HG02759 (cell line): ENCODE measurements at regions not wholly inside any gene's neighbourhood (a gene's known extent, or its start where the extent isn't known, plus 50 kb on each side); places are given as distances from the start of the nearest gene placed in this dataset.

Experiments
- ATAC-seq: cut with Tn5 transposase; IDR thresholded peaks from one replicate; pipeline ENCODE4 v1.9.1; 2021; ENCODE audit warnings: mild to moderate bottlenecking, moderate library complexity; ENCODE audit not compliant: unreplicated experiment

GRCh38 chr5:167503926-167504720 lies 787.3 kb upstream of the WWC1 start:
- ATAC-seq: no peak

GRCh38 chr5:167507463-167508233 lies 783.8 kb upstream of the WWC1 start:
- no peak for ATAC-seq

- ATAC-seq: no peak
Measured at GRCh38 chr5:167509076-167509475, 782.4 kb upstream of the WWC1 start.

GRCh38 chr5:167511276-167511675 lies 780.2 kb upstream of the WWC1 start:
- no peak for ATAC-seq

- ATAC-seq: no peak
Measured at GRCh38 chr5:167512111-167512510, 779.3 kb upstream of the WWC1 start.

DNA sequence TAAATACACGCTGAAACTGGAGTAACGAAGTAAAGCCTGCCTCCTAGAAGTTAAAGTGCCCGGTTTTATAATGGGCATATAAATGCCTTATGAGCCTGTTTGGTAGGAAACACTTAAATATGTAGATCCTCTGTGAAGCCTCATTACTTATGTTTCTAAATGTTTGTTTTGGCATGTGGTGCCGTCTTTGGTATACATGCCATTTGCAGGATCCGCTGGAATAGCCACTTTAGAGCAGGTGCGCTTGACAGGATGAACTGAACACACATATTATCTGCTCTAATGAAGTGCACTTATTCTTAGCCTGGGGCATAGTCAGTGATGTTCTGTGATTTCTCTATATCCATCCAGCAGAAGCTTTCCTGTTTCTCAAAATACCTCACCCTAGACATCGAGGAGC lies 778.1 kb upstream of the WWC1 start:
- ATAC-seq: no peak

- ATAC-seq: no peak
Measured at GRCh38 chr5:167514461-167514860, 777.0 kb upstream of the WWC1 start.

- ATAC-seq: no peak
Measured at GRCh38 chr5:167525004-167525403, 766.4 kb upstream of the WWC1 start.

DNA sequence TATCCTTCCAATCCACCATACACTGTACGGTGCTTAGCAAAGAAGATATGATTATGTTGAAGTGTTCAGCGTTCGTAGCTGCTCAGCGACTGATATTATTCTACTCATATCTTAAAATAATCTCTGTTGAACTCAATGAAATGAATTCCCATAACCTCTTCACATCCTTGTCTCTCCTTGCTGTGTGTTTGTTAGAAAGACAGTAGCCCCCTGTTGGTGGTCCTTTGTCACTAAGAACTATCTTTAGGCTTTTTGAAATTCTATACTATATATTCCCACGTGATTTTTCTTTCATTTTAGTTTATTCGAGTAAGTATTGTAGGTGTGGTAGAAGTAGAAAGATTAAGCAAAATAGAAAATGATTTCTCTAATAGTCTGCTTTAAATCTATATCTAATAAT lies 762.8 kb upstream of the WWC1 start:
- ATAC-seq: no peak

DNA sequence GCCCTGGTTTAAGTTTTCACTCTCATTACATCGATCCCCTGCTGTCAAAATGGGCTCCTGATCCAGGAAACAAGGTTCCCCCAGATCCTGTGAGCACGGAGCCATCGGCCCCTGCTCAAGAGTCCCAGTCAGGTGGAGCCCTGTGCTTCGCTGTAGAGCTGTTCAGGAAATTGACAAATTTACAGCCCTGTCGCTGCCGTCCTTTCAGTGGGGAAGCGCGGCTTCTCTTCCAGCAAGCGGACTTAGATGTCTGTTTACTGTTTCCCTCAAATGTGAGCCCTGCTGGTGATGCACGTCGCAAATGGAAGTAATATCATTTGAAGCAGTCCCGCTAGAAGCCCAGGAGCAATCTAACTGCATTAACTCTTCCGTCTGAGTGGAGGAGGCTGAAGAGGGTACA lies 760.9 kb upstream of the WWC1 start:
- no peak for ATAC-seq

GRCh38 chr5:167533814-167534795 lies 757.3 kb upstream of the WWC1 start:
- no peak for ATAC-seq

- no peak for ATAC-seq
Measured at GRCh38 chr5:167539747-167540146, 751.7 kb upstream of the WWC1 start.

GRCh38 chr5:167546270-167546669 lies 745.2 kb upstream of the WWC1 start:
- ATAC-seq: no peak

GRCh38 chr5:167552356-167552755 lies 739.1 kb upstream of the WWC1 start:
- no peak for ATAC-seq

- no peak for ATAC-seq
Measured at GRCh38 chr5:167553511-167553910, 737.9 kb upstream of the WWC1 start.

- ATAC-seq: no peak
Measured at GRCh38 chr5:167554564-167555290, 736.7 kb upstream of the WWC1 start.

GRCh38 chr5:167555565-167556166 lies 735.8 kb upstream of the WWC1 start:
- ATAC-seq: no peak

DNA sequence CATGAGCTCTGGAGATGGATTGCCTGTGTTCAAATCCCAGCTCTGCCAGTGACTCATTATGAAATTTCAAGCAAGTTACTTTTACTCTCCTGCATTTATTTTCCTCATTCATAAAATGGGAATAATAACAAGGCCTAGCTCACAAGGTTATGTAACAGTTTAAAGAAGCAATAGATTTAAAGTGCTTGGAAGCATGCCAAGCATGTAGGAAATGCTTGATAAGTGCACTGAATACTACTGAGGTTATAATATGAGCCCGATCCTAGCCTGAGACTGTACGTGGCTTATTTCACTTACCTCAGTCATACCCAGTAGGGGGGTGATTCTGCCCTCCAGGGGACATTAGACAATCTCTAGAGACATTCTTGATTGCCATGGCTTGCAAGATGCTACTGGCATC lies 734.1 kb upstream of the WWC1 start:
- no peak for ATAC-seq

DNA sequence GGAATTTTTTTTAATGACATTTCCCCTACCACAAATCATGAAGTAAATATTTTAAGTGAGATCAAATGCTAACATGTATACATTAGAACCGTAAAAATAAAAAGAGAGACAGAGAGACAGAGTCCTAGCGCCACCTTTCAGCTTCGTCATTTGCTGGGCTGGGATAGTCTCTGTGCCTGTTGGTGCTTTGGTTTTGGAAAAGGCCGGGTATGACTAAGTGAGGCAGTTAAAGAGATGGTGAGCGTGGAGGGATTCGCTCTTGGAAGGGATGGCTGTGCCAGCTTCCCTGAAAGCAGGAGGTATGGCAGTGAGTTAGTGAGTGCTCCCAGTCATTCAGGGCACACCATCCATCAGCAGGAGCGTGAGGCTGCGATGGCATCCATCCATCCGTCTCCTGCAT lies 729.6 kb upstream of the WWC1 start:
- no peak for ATAC-seq

- no peak for ATAC-seq
Measured at GRCh38 chr5:167564275-167564674, 727.2 kb upstream of the WWC1 start.
